Astrocyte (in vitro differentiated cells and primary cell): ENCODE measurements at regions not wholly inside any gene's neighbourhood (a gene's known extent, or its start where the extent isn't known, plus 50 kb on each side); places are given as distances from the start of the nearest gene placed in this dataset.

Experiments used
- DNase-seq: peaks from one replicate; pipeline ENCODE4 v3.0.0-alpha.2; 2010; ENCODE audit warnings: low read depth
- FAIRE-seq: peaks from 2 replicates; lab custom pipeline; 2011; peaks lifted over from hg19 to GRCh38; lab: Jason Lieb, UNC
- H2AFZ ChIP-seq: 2 replicates; pipeline ENCODE4 v1.6.0; 2012; ENCODE audit warnings: low read depth, low read length, inconsistent platforms
- H3K27ac ChIP-seq: 2 replicates; pipeline ENCODE4 v1.5.1; 2011; ENCODE audit warnings: low read depth, low read length, inconsistent platforms
- H3K27me3 ChIP-seq: 2 replicates; pipeline ENCODE4 v1.6.0; 2011; ENCODE audit warnings: low read length, inconsistent platforms; ENCODE audit not compliant: insufficient read depth
- H3K36me3 ChIP-seq: 2 replicates; pipeline ENCODE4 v1.5.1; 2011; ENCODE audit warnings: low read length, inconsistent platforms; ENCODE audit not compliant: insufficient read depth
- H3K4me1 ChIP-seq: 2 replicates; pipeline ENCODE4 v1.5.1; 2011; ENCODE audit warnings: low read length, inconsistent platforms; ENCODE audit not compliant: insufficient read depth
- H3K4me2 ChIP-seq: 2 replicates; pipeline ENCODE4 v1.6.0; 2012; ENCODE audit warnings: low read length, inconsistent platforms
- H3K4me3 ChIP-seq: 2 replicates; pipeline ENCODE4 v1.5.1; 2011; ENCODE audit warnings: low read depth, mild to moderate bottlenecking, low read length, inconsistent platforms; ENCODE audit not compliant: insufficient read depth
- H3K79me2 ChIP-seq: 2 replicates; pipeline ENCODE4 v1.6.0; 2012; ENCODE audit warnings: mild to moderate bottlenecking, low read length, inconsistent platforms; ENCODE audit not compliant: insufficient read depth
- H3K9ac ChIP-seq: 2 replicates; pipeline ENCODE4 v1.6.0; 2012; ENCODE audit warnings: mild to moderate bottlenecking, low read length, inconsistent platforms
- H3K9me3 ChIP-seq: 2 replicates; pipeline ENCODE4 v1.5.1; 2012; ENCODE audit warnings: low read depth, mild to moderate bottlenecking, low read length, inconsistent platforms; ENCODE audit not compliant: insufficient read depth
- H4K20me1 ChIP-seq: 2 replicates; pipeline ENCODE4 v1.6.0; 2012; ENCODE audit warnings: low read length, inconsistent platforms; ENCODE audit not compliant: insufficient read depth
- H3K27ac Mint-ChIP-seq: one replicate; pipeline ENCODE4 v1.8.0; 2021; ENCODE audit warnings: mild to moderate bottlenecking, mixed read lengths; ENCODE audit not compliant: unreplicated experiment
- H3K27me3 Mint-ChIP-seq: one replicate; pipeline ENCODE4 v1.8.0; 2021; ENCODE audit warnings: low read depth, mixed read lengths; ENCODE audit not compliant: unreplicated experiment
- H3K36me3 Mint-ChIP-seq: one replicate; pipeline ENCODE4 v1.8.0; 2021; ENCODE audit warnings: low read depth, mixed read lengths; ENCODE audit not compliant: unreplicated experiment
- H3K4me1 Mint-ChIP-seq: one replicate; pipeline ENCODE4 v1.8.0; 2021; ENCODE audit warnings: low read depth, mixed read lengths; ENCODE audit not compliant: unreplicated experiment
- H3K4me3 Mint-ChIP-seq: one replicate; pipeline ENCODE4 v1.8.0; 2021; ENCODE audit warnings: mild to moderate bottlenecking, moderate library complexity, mixed read lengths; ENCODE audit not compliant: unreplicated experiment
- H3K9me3 Mint-ChIP-seq: one replicate; pipeline ENCODE4 v1.8.0; 2021; ENCODE audit warnings: mild to moderate bottlenecking, mixed read lengths; ENCODE audit not compliant: unreplicated experiment
- CTCF ChIP-seq: IDR thresholded peaks from 2 replicates; pipeline ENCODE4 v1.5.1; 2011; ENCODE audit warnings: low read depth, mild to moderate bottlenecking, inconsistent platforms, low read length, moderate library complexity; ENCODE audit not compliant: insufficient read depth
- EZH2 ChIP-seq: IDR thresholded peaks from 2 replicates; pipeline ENCODE4 v1.6.1; 2012; ENCODE audit warnings: mild to moderate bottlenecking, low read length, inconsistent platforms; ENCODE audit not compliant: insufficient read depth

GRCh38 chr9:120310035-120310434 lies 269.9 kb downstream of the CDK5RAP2 start:
- H3K27ac Mint-ChIP-seq = no peak overlapping the region
- Histone ChIP-seq H3K79me2 (no peaks in the 10 kb centered on the region), H3K27ac (no peak overlapping the region), H2AFZ (no peak overlapping the region), H3K9me3 (no peaks in the 10 kb centered on the region), H3K36me3 (no peaks in the 10 kb centered on the region), H3K9ac (no peak overlapping the region), H3K4me3 (no peak overlapping the region), H4K20me1 (no peaks in the 10 kb centered on the region), H3K4me2 (no peak overlapping the region), H3K27me3 (peaks cover 2% of the 10 kb centered on the region), H3K4me1 (no peaks in the 10 kb centered on the region)
- H3K36me3 Mint-ChIP-seq = no peaks in the 10 kb centered on the region
- FAIRE-seq = no peak
- H3K27me3 Mint-ChIP-seq = peaks cover 14% of the 10 kb centered on the region
- no peak for DNase-seq
- no peak overlapping the region for H3K4me3 Mint-ChIP-seq
- no peaks in the 10 kb centered on the region for H3K4me1 Mint-ChIP-seq
- TF ChIP-seq EZH2 (no peak), CTCF (no peak)
- peaks cover 2% of the 10 kb centered on the region for H3K9me3 Mint-ChIP-seq

- Mint-ChIP-seq H3K4me1 (no peaks in the 10 kb centered on the region), H3K4me3 (no peak overlapping the region), H3K27me3 (peaks cover 14% of the 10 kb centered on the region), H3K9me3 (peaks cover 2% of the 10 kb centered on the region), H3K27ac (no peak overlapping the region), H3K36me3 (no peaks in the 10 kb centered on the region)
- Histone ChIP-seq H3K36me3 (no peaks in the 10 kb centered on the region), H3K9me3 (no peaks in the 10 kb centered on the region), H2AFZ (no peak overlapping the region), H3K27me3 (peaks cover 2% of the 10 kb centered on the region), H3K79me2 (no peaks in the 10 kb centered on the region), H3K4me1 (no peaks in the 10 kb centered on the region), H3K4me2 (no peak overlapping the region), H3K4me3 (no peak overlapping the region), H3K27ac (no peak overlapping the region), H3K9ac (no peak overlapping the region), H4K20me1 (no peaks in the 10 kb centered on the region)
- no peak for DNase-seq
- no peak for FAIRE-seq
- no peak for TF ChIP-seq EZH2
- no peak for TF ChIP-seq CTCF
Observed at GRCh38 chr9:120308495-120308894, 271.5 kb downstream of the CDK5RAP2 start.

- Histone ChIP-seq H3K27me3 (peaks cover 2% of the 10 kb centered on the region), H3K27ac (no peak overlapping the region), H3K4me3 (no peak overlapping the region), H3K9ac (no peak overlapping the region), H3K4me1 (no peaks in the 10 kb centered on the region), H3K9me3 (no peaks in the 10 kb centered on the region), H3K79me2 (no peaks in the 10 kb centered on the region), H3K4me2 (no peak overlapping the region), H3K36me3 (no peaks in the 10 kb centered on the region), H4K20me1 (no peaks in the 10 kb centered on the region), H2AFZ (no peak overlapping the region)
- Mint-ChIP-seq H3K36me3 (no peaks in the 10 kb centered on the region), H3K4me1 (no peaks in the 10 kb centered on the region), H3K4me3 (no peak overlapping the region), H3K27me3 (peaks cover 17% of the 10 kb centered on the region), H3K27ac (no peak overlapping the region), H3K9me3 (peaks cover 2% of the 10 kb centered on the region)
- DNase-seq = no peak
- FAIRE-seq = no peak
- TF ChIP-seq CTCF = no peak
- no peak for TF ChIP-seq EZH2
Observed at GRCh38 chr9:120307599-120307998, 272.4 kb downstream of the CDK5RAP2 start.
